Activated CD4-positive, alpha-beta memory T cell treated with anti-CD3 and anti-CD28 coated beads for 36 hours (primary cell): ENCODE measurements at regions not wholly inside any gene's neighbourhood (a gene's known extent, or its start where the extent isn't known, plus 50 kb on each side); places are given as distances from the start of the nearest gene placed in this dataset.

Experiments used
- CTCF ChIA-PET: fragments of 350-600 bp; sonication (Branson Sonifier 250); formaldehyde crosslinking; loops from one replicate; lab custom pipeline; 2021; ENCODE audit warnings: antibody characterized with exemption, inconsistent platforms; lab: Charles Lee
- POLR2A ChIA-PET: fragments of 350-600 bp; sonication (Branson Sonifier 250); formaldehyde crosslinking; loops from one replicate; lab custom pipeline; 2021; ENCODE audit warnings: antibody characterized with exemption; lab: Charles Lee
- DNase-seq: peaks from one replicate; pipeline ENCODE4 v3.0.0-alpha.2; 2020
- H3K27ac Mint-ChIP-seq: one replicate; pipeline ENCODE4 v1.8.0; 2021; ENCODE audit warnings: mixed read lengths
- H3K27me3 Mint-ChIP-seq: one replicate; pipeline ENCODE4 v1.8.0; 2021; ENCODE audit warnings: mixed read lengths
- H3K36me3 Mint-ChIP-seq: one replicate; pipeline ENCODE4 v1.8.0; 2021; ENCODE audit warnings: mixed read lengths
- H3K4me1 Mint-ChIP-seq: one replicate; pipeline ENCODE4 v1.8.0; 2021; ENCODE audit warnings: low read depth, mixed read lengths
- H3K4me3 Mint-ChIP-seq: one replicate; pipeline ENCODE4 v1.8.0; 2021; ENCODE audit warnings: mild to moderate bottlenecking, mixed read lengths
- H3K9me3 Mint-ChIP-seq: one replicate; pipeline ENCODE4 v1.8.0; 2021; ENCODE audit warnings: mixed read lengths
- intact Hi-C: fragments of 100-400 bp; cut with micrococcal nuclease; formaldehyde crosslinking; loops from one replicate; pipeline ENCODE4 v1.15.1; 2023

GRCh38 chr13:111534751-111535522 is 214.5 kb downstream of the TEX29 start:
- peaks cover 5% of the 10 kb centered on the region for H3K4me1 Mint-ChIP-seq
- ChIA-PET CTCF (no interaction called here), POLR2A (no interaction called here)
- no peak overlapping the region for H3K27ac Mint-ChIP-seq
- peaks cover 43% of the 10 kb centered on the region for H3K27me3 Mint-ChIP-seq
- no peak overlapping the region for H3K4me3 Mint-ChIP-seq
- no peaks in the 10 kb centered on the region for H3K9me3 Mint-ChIP-seq
- no peaks in the 10 kb centered on the region for H3K36me3 Mint-ChIP-seq
- no peak for DNase-seq
- intact Hi-C loops, result no loop called here

GRCh38 chr13:111535523-111535811 is 215.0 kb downstream of the TEX29 start:
- Mint-ChIP-seq H3K4me3 (no peak overlapping the region), H3K27me3 (peaks cover 43% of the 10 kb centered on the region), H3K9me3 (no peaks in the 10 kb centered on the region), H3K36me3 (no peaks in the 10 kb centered on the region), H3K27ac (no peak overlapping the region), H3K4me1 (peaks cover 5% of the 10 kb centered on the region)
- ChIA-PET CTCF (no interaction called here), POLR2A (no interaction called here)
- intact Hi-C loops, result no loop called here
- DNase-seq, result no peak

- H3K9me3 Mint-ChIP-seq, result no peaks in the 10 kb centered on the region
- no peak for DNase-seq
- H3K4me3 Mint-ChIP-seq, result no peak overlapping the region
- POLR2A ChIA-PET, result no interaction called here
- no peaks in the 10 kb centered on the region for H3K36me3 Mint-ChIP-seq
- no peak overlapping the region for H3K27ac Mint-ChIP-seq
- H3K27me3 Mint-ChIP-seq, result peaks cover 45% of the 10 kb centered on the region
- CTCF ChIA-PET, result no interaction called here
- intact Hi-C loops, result no loop called here
- peaks cover 5% of the 10 kb centered on the region for H3K4me1 Mint-ChIP-seq
Observed at GRCh38 chr13:111536075-111536642, 215.7 kb downstream of the TEX29 start.

- intact Hi-C loops, result no loop called here
- H3K9me3 Mint-ChIP-seq, result no peaks in the 10 kb centered on the region
- ChIA-PET CTCF (no interaction called here), POLR2A (no interaction called here)
- no peaks in the 10 kb centered on the region for H3K36me3 Mint-ChIP-seq
- peaks cover 5% of the 10 kb centered on the region for H3K4me1 Mint-ChIP-seq
- H3K4me3 Mint-ChIP-seq, result no peak overlapping the region
- H3K27me3 Mint-ChIP-seq, result peaks cover 37% of the 10 kb centered on the region
- no peak for DNase-seq
- no peak overlapping the region for H3K27ac Mint-ChIP-seq
Observed at GRCh38 chr13:111537115-111537728, 216.8 kb downstream of the TEX29 start.

- CTCF ChIA-PET, result no interaction called here
Observed at GRCh38 chr13:111537843-111538499, 217.5 kb downstream of the TEX29 start.

GRCh38 chr13:111539252-111539651 is 218.8 kb downstream of the TEX29 start:
- Mint-ChIP-seq H3K36me3 (no peaks in the 10 kb centered on the region), H3K27me3 (peaks cover 30% of the 10 kb centered on the region), H3K4me3 (no peak overlapping the region), H3K9me3 (peaks cover under 1% of the 10 kb centered on the region), H3K27ac (no peak overlapping the region), H3K4me1 (peaks cover 5% of the 10 kb centered on the region)
- POLR2A ChIA-PET, result no interaction called here
- DNase-seq, result no peak
- intact Hi-C loops, result no loop called here
- CTCF ChIA-PET, result no interaction called here

More at GRCh38 chr13:111537843-111538499, 217.5 kb downstream of the TEX29 start:
- Mint-ChIP-seq H3K36me3 (no peaks in the 10 kb centered on the region), H3K9me3 (no peaks in the 10 kb centered on the region), H3K4me1 (peaks cover 5% of the 10 kb centered on the region), H3K27ac (no peak overlapping the region), H3K27me3 (peaks cover 33% of the 10 kb centered on the region), H3K4me3 (no peak overlapping the region)
- no peak for DNase-seq
- POLR2A ChIA-PET, result no interaction called here
- intact Hi-C loops, result no loop called here

- Mint-ChIP-seq H3K36me3 (no peaks in the 10 kb centered on the region), H3K4me3 (no peak overlapping the region), H3K9me3 (peaks cover 4% of the 10 kb centered on the region), H3K27ac (no peak overlapping the region), H3K4me1 (peaks cover 5% of the 10 kb centered on the region), H3K27me3 (peaks cover 25% of the 10 kb centered on the region)
- CTCF ChIA-PET, result no interaction called here
- intact Hi-C loops, result no loop called here
- no peak for DNase-seq
- POLR2A ChIA-PET, result no interaction called here
Observed at GRCh38 chr13:111539791-111540446, 219.5 kb downstream of the TEX29 start.

GRCh38 chr13:111540486-111540885 is 220.0 kb downstream of the TEX29 start:
- DNase-seq, result no peak
- POLR2A ChIA-PET, result no interaction called here
- Mint-ChIP-seq H3K27me3 (peaks cover 20% of the 10 kb centered on the region), H3K27ac (no peak overlapping the region), H3K4me3 (no peak overlapping the region), H3K4me1 (peaks cover under 1% of the 10 kb centered on the region), H3K36me3 (no peaks in the 10 kb centered on the region), H3K9me3 (peaks cover 9% of the 10 kb centered on the region)
- intact Hi-C loops, result no loop called here
- CTCF ChIA-PET, result no interaction called here

GRCh38 chr13:111541345-111541744 is 220.9 kb downstream of the TEX29 start:
- H3K4me1 Mint-ChIP-seq, result no peaks in the 10 kb centered on the region
- no peak for DNase-seq
- intact Hi-C loops, result no loop called here
- no peak overlapping the region for H3K27ac Mint-ChIP-seq
- ChIA-PET POLR2A (no interaction called here), CTCF (no interaction called here)
- no peaks in the 10 kb centered on the region for H3K36me3 Mint-ChIP-seq
- peaks cover 16% of the 10 kb centered on the region for H3K27me3 Mint-ChIP-seq
- peaks cover 14% of the 10 kb centered on the region for H3K9me3 Mint-ChIP-seq
- no peak overlapping the region for H3K4me3 Mint-ChIP-seq

GRCh38 chr13:111541752-111542529 is 221.5 kb downstream of the TEX29 start:
- Mint-ChIP-seq H3K4me3 (no peak overlapping the region), H3K9me3 (peaks cover 14% of the 10 kb centered on the region), H3K4me1 (no peaks in the 10 kb centered on the region), H3K27me3 (peaks cover 11% of the 10 kb centered on the region), H3K36me3 (no peaks in the 10 kb centered on the region), H3K27ac (no peak overlapping the region)
- ChIA-PET POLR2A (no interaction called here), CTCF (no interaction called here)
- no peak for DNase-seq
- intact Hi-C loops, result no loop called here

GRCh38 chr13:111542530-111543341 is 222.3 kb downstream of the TEX29 start:
- intact Hi-C loops, result no loop called here
- H3K27ac Mint-ChIP-seq, result no peak overlapping the region
- no peaks in the 10 kb centered on the region for H3K36me3 Mint-ChIP-seq
- H3K4me1 Mint-ChIP-seq, result no peaks in the 10 kb centered on the region
- ChIA-PET CTCF (no interaction called here), POLR2A (no interaction called here)
- DNase-seq, result no peak
- peaks cover 14% of the 10 kb centered on the region for H3K9me3 Mint-ChIP-seq
- no peak overlapping the region for H3K4me3 Mint-ChIP-seq
- peaks cover 6% of the 10 kb centered on the region for H3K27me3 Mint-ChIP-seq
